ENCODE measurements at regions not wholly inside any gene's neighbourhood (a gene's known extent, or its start where the extent isn't known, plus 50 kb on each side); places are given as distances from the start of the nearest gene placed in this dataset.

DNA sequence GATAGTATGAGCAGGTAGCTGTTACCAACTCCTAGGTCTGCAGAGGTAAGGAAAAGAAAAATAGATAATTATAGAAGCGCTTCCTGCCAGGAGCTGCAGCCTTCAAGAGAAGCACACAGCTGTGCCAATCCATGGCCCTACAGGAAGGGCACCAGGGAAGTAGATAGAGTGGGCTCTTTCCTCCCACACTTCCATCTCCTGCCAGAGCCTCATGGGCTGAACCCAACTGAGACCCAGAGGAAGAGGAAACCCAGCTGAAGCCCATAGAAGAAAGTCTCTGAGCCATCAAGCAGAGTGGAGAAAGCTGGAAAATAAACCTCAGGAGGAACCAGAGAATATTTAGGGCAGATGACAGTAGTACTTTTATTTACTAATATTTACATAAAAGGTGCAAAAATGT is 146.7 kb upstream of the ATXN1 start:
- TF ChIP-seq CTCF (conservative IDR thresholded peaks at IDR 0.05; ENCODE audit: low read length) (no peak), EZH2phosphoT487 (IDR thresholded peaks at IDR 0.05; ENCODE audit: borderline replicate concordance, low read depth, low read length) (no peak)
